Neural cell (in vitro differentiated cells): ENCODE measurements at regions not wholly inside any gene's neighbourhood (a gene's known extent, or its start where the extent isn't known, plus 50 kb on each side); places are given as distances from the start of the nearest gene placed in this dataset.

Source experiments
- H2AFZ ChIP-seq: fragments of 200-600, 300-800 bp; sonication (generic), shearing (Covaris generic); 2 replicates; pipeline ENCODE4 v1.6.0; 2014; ENCODE audit warnings: low read depth, mild to moderate bottlenecking, antibody characterized with exemption, low read length, moderate library complexity
- H3F3A ChIP-seq: fragments of 200-600 bp; shearing (Covaris generic); 2 replicates; pipeline ENCODE4 v1.6.1; 2016; ENCODE audit warnings: mild to moderate bottlenecking, moderate library complexity, mixed read lengths, antibody characterized with exemption, low read length; ENCODE audit not compliant: insufficient read depth, poor library complexity, severe bottlenecking
- H3K27ac ChIP-seq: fragments of 200-600, 300-800 bp; sonication (generic), shearing (Covaris generic); 2 replicates; pipeline ENCODE4 v1.5.1; 2014; ENCODE audit warnings: mild to moderate bottlenecking, low read length, moderate library complexity
- H3K27me3 ChIP-seq: fragments of 300-800, 200-600 bp; sonication (generic), shearing (Covaris generic); 2 replicates; pipeline ENCODE4 v1.6.0; 2014; ENCODE audit warnings: mild to moderate bottlenecking, low read depth, low read length, moderate library complexity; ENCODE audit not compliant: insufficient read depth
- H3K36me3 ChIP-seq: fragments of 300-800, 200-600 bp; sonication (generic), shearing (Covaris generic); 2 replicates; pipeline ENCODE4 v1.5.1; 2014; ENCODE audit warnings: mild to moderate bottlenecking, antibody characterized with exemption, low read length, moderate library complexity; ENCODE audit not compliant: insufficient read depth
- H3K4me2 ChIP-seq: fragments of 300-800, 200-600 bp; sonication (generic), shearing (Covaris generic); 2 replicates; pipeline ENCODE4 v1.6.0; 2014; ENCODE audit warnings: mild to moderate bottlenecking, low read length
- H3K4me3 ChIP-seq: fragments of 300-800, 200-600 bp; sonication (generic), shearing (Covaris generic); 2 replicates; pipeline ENCODE4 v1.5.1; 2014; ENCODE audit warnings: mild to moderate bottlenecking, low read length, moderate library complexity
- H3K79me2 ChIP-seq: fragments of 200-600 bp; shearing (Covaris generic); replicated peaks from 2 replicates; pipeline ENCODE4 v1.6.0; 2014; ENCODE audit warnings: mild to moderate bottlenecking, low read length, moderate library complexity; ENCODE audit not compliant: insufficient read depth
- H3K9ac ChIP-seq: fragments of 300-800, 200-600 bp; sonication (generic), shearing (Covaris generic); 2 replicates; pipeline ENCODE4 v1.6.1; 2016; ENCODE audit warnings: mild to moderate bottlenecking, low read length, mixed read lengths
- H3K9me2 ChIP-seq: fragments of 200-600 bp; shearing (Covaris generic); 2 replicates; pipeline ENCODE4 v1.6.1; 2016; ENCODE audit warnings: mild to moderate bottlenecking, low read length, mixed read lengths; ENCODE audit not compliant: insufficient read depth
- H3K9me3 ChIP-seq: fragments of 200-600, 300-800 bp; sonication (generic), shearing (Covaris generic); 2 replicates; pipeline ENCODE4 v1.6.1; 2016; ENCODE audit warnings: mild to moderate bottlenecking, mixed run types, low read length, moderate library complexity, mixed read lengths
- H4K20me1 ChIP-seq: fragments of 200-600 bp; shearing (Covaris generic); 2 replicates; pipeline ENCODE4 v1.6.1; 2016; ENCODE audit warnings: mild to moderate bottlenecking, mixed run types; ENCODE audit not compliant: insufficient read depth
- CTCF ChIP-seq: fragments of 450-650 bp; IDR thresholded peaks from 2 replicates; pipeline ENCODE4 v1.5.1; 2014; ENCODE audit warnings: antibody characterized with exemption, mild to moderate bottlenecking, moderate library complexity; ENCODE audit not compliant: poor library complexity, severe bottlenecking
- EP300 ChIP-seq: fragments of 450-650 bp; conservative IDR thresholded peaks from 2 replicates; pipeline ENCODE4 v1.6.1; 2014; ENCODE audit warnings: antibody characterized with exemption, mild to moderate bottlenecking, moderate library complexity; ENCODE audit not compliant: poor library complexity, severe bottlenecking
- EZH2 ChIP-seq: fragments of 200-600, 300-800 bp; shearing (Covaris generic), sonication (generic); IDR thresholded peaks from 2 replicates; pipeline ENCODE4 v1.6.1; 2014; ENCODE audit warnings: antibody characterized with exemption, low read length, borderline replicate concordance, mild to moderate bottlenecking; ENCODE audit not compliant: insufficient read depth, poor library complexity, severe bottlenecking
- MXI1 ChIP-seq: fragments of 450-650 bp; conservative IDR thresholded peaks from 2 replicates; pipeline ENCODE4 v1.6.1; 2014; ENCODE audit warnings: antibody characterized with exemption, mild to moderate bottlenecking; ENCODE audit not compliant: poor library complexity, severe bottlenecking
- POLR2AphosphoS5 ChIP-seq: IDR thresholded peaks from 2 replicates; pipeline ENCODE4 v1.6.1; 2012
- RAD21 ChIP-seq: fragments of 450-650 bp; conservative IDR thresholded peaks from 2 replicates; pipeline ENCODE4 v1.6.1; 2014; ENCODE audit warnings: antibody characterized with exemption, mild to moderate bottlenecking, moderate library complexity
- SMC3 ChIP-seq: fragments of 450-650 bp; conservative IDR thresholded peaks from 2 replicates; pipeline ENCODE4 v1.6.1; 2014; ENCODE audit warnings: antibody characterized with exemption, mild to moderate bottlenecking, moderate library complexity; ENCODE audit not compliant: poor library complexity
- TAF1 ChIP-seq: IDR thresholded peaks from 2 replicates; pipeline ENCODE4 v1.6.1; 2012; ENCODE audit warnings: low read depth
- TF ChIP-seq, protein P1 (sequence below): IDR thresholded peaks from 2 replicates; pipeline ENCODE4 v1.6.1; 2012; ENCODE audit warnings: borderline replicate concordance

DNA sequence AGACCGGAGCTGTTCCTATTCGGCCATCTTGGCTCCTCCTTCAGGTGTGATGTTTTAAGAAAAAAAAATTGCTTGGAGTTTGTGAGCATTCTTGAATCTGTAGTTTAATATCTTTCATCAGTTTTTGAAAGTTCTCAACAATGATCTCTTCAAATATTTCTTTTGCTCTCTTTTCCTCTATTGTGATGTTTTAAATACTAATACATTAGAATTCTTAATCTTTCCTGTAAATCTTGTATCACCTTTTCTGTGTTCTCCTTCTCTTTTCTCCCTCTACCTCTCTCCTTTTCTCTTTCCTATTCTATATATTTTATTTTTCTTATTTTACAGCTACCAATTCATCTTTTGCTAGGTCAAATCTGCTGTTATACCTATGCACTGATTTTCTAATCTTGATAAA is 212.3 kb downstream of the RPS12 start:
- Histone ChIP-seq H3K4me2 (no peak overlapping the region), H2AFZ (no peak overlapping the region), H3K9ac (no peak overlapping the region), H3F3A (no peaks in the 10 kb centered on the region), H3K36me3 (no peaks in the 10 kb centered on the region), H3K9me3 (no peaks in the 10 kb centered on the region), H3K9me2 (no peaks in the 10 kb centered on the region), H3K27me3 (no peaks in the 10 kb centered on the region), H4K20me1 (no peaks in the 10 kb centered on the region), H3K4me3 (no peak overlapping the region), H3K27ac (no peak overlapping the region), H3K79me2 (no peaks in the 10 kb centered on the region)
- TF ChIP-seq TAF1 (no peak), SMC3 (no peak)

GRCh38 chr6:133033263-133033662 is 207.9 kb upstream of the EYA4 start:
- Histone ChIP-seq H3K9me2 (no peaks in the 10 kb centered on the region), H3K27ac (no peak overlapping the region), H3K4me2 (no peak overlapping the region), H3K36me3 (no peaks in the 10 kb centered on the region), H3K9ac (no peak overlapping the region), H2AFZ (no peak overlapping the region), H3K4me3 (no peak overlapping the region), H3K27me3 (no peaks in the 10 kb centered on the region), H3K9me3 (no peaks in the 10 kb centered on the region), H3F3A (no peaks in the 10 kb centered on the region), H4K20me1 (no peaks in the 10 kb centered on the region), H3K79me2 (no peaks in the 10 kb centered on the region)
- no peak for TF ChIP-seq SMC3
- TF ChIP-seq MXI1, result no peak
- TF ChIP-seq POLR2AphosphoS5, result no peak
- TF ChIP-seq RAD21, result no peak
- no peak for TF ChIP-seq CTCF
- TF ChIP-seq EP300, result no peak
- no peak for TF ChIP-seq TAF1
- TF ChIP-seq, protein P1, sequence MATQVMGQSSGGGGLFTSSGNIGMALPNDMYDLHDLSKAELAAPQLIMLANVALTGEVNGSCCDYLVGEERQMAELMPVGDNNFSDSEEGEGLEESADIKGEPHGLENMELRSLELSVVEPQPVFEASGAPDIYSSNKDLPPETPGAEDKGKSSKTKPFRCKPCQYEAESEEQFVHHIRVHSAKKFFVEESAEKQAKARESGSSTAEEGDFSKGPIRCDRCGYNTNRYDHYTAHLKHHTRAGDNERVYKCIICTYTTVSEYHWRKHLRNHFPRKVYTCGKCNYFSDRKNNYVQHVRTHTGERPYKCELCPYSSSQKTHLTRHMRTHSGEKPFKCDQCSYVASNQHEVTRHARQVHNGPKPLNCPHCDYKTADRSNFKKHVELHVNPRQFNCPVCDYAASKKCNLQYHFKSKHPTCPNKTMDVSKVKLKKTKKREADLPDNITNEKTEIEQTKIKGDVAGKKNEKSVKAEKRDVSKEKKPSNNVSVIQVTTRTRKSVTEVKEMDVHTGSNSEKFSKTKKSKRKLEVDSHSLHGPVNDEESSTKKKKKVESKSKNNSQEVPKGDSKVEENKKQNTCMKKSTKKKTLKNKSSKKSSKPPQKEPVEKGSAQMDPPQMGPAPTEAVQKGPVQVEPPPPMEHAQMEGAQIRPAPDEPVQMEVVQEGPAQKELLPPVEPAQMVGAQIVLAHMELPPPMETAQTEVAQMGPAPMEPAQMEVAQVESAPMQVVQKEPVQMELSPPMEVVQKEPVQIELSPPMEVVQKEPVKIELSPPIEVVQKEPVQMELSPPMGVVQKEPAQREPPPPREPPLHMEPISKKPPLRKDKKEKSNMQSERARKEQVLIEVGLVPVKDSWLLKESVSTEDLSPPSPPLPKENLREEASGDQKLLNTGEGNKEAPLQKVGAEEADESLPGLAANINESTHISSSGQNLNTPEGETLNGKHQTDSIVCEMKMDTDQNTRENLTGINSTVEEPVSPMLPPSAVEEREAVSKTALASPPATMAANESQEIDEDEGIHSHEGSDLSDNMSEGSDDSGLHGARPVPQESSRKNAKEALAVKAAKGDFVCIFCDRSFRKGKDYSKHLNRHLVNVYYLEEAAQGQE, result no peak
- no peak for TF ChIP-seq EZH2
